ENCODE measurements at regions not wholly inside any gene's neighbourhood (a gene's known extent, or its start where the extent isn't known, plus 50 kb on each side); places are given as distances from the start of the nearest gene placed in this dataset.

- TF ChIP-seq CTCF (IDR thresholded peaks at IDR 0.05) (no peak), POLR2A (IDR thresholded peaks at IDR 0.05) (no peak), EP300 (IDR thresholded peaks at IDR 0.05) (no peak)
Measured at GRCh38 chr6:102517506-102517905, 1124.0 kb downstream of the GRIK2 start.

Measured in tibial nerve (tissue), 4 donors.